HEK293 (cell line): ENCODE measurements at regions not wholly inside any gene's neighbourhood (a gene's known extent, or its start where the extent isn't known, plus 50 kb on each side); places are given as distances from the start of the nearest gene placed in this dataset.

ENCODE experiments used
- CTCF ChIA-PET: fragments of 350-600 bp; formaldehyde crosslinking; extraction: SDS; loops from one replicate; lab custom pipeline; 2021; ENCODE audit warnings: antibody characterized with exemption; lab: Yijun Ruan, JAX
- POLR2A ChIA-PET: fragments of 300-600 bp; formaldehyde crosslinking; extraction: SDS; loops from one replicate; lab custom pipeline; 2020; ENCODE audit warnings: antibody characterized with exemption, inconsistent platforms; lab: Yijun Ruan, JAX
- H3K27ac ChIP-seq: fragments of 200-500 bp; sonication (Bioruptor generic); 2 replicates; pipeline ENCODE4 v1.5.1; 2014; ENCODE audit warnings: low read depth, low read length, control low read depth, inconsistent platforms; ENCODE audit errors: extremely low read depth
- H3K36me3 ChIP-seq, 2 experiments: fragments of 200-500 bp in 1 of 2; sonication (Bioruptor generic) in 1 of 2; 1 replicate in 1 of 2; 2 replicates in 1 of 2; pipeline ENCODE4 v1.5.1; 2014 to 2017; ENCODE audit warnings: inconsistent platforms in 2 of 2, low read length in 2 of 2; ENCODE audit not compliant: control insufficient read depth in 2 of 2, insufficient read depth in 1 of 2
- H3K4me1 ChIP-seq: fragments of 200-500 bp; sonication (Bioruptor generic); 2 replicates; pipeline ENCODE4 v1.5.1; 2014; ENCODE audit warnings: mild to moderate bottlenecking, low read length, inconsistent platforms; ENCODE audit not compliant: control insufficient read depth, insufficient read depth
- H3K4me3 ChIP-seq: 2 replicates; pipeline ENCODE4 v1.5.1; 2011; ENCODE audit warnings: low read depth, mild to moderate bottlenecking, control low read depth, low read length, moderate library complexity
- H3K9me3 ChIP-seq: fragments of 200-500 bp; sonication (Bioruptor generic); 2 replicates; pipeline ENCODE4 v1.5.1; 2014; ENCODE audit warnings: low read depth, low read length, inconsistent platforms; ENCODE audit not compliant: control insufficient read depth, insufficient read depth
- GFI1B ChIP-seq: fragments of 450-650 bp; formaldehyde crosslinking; IDR thresholded peaks from 2 replicates; pipeline ENCODE4 v1.5.1; 2016; ENCODE audit warnings: missing biosample characterization, missing genetic modification characterization
- GLIS2 ChIP-seq: fragments of 450-650 bp; formaldehyde crosslinking; IDR thresholded peaks from 2 replicates; pipeline ENCODE4 v1.5.1; 2016; ENCODE audit warnings: missing biosample characterization, missing genetic modification characterization
- KLF7 ChIP-seq: fragments of 450-650 bp; formaldehyde crosslinking; IDR thresholded peaks from 2 replicates; pipeline ENCODE4 v1.5.1; 2016; ENCODE audit warnings: missing biosample characterization, missing genetic modification characterization, borderline replicate concordance
- KLF8 ChIP-seq: fragments of 450-650 bp; formaldehyde crosslinking; IDR thresholded peaks from 2 replicates; pipeline ENCODE4 v1.5.1; 2016; ENCODE audit warnings: missing biosample characterization, missing genetic modification characterization
- SCRT2 ChIP-seq: fragments of 450-650 bp; formaldehyde crosslinking; IDR thresholded peaks from 2 replicates; pipeline ENCODE4 v1.5.1; 2016; ENCODE audit warnings: missing biosample characterization, missing genetic modification characterization
- SP3 ChIP-seq: fragments of 450-650 bp; formaldehyde crosslinking; IDR thresholded peaks from 2 replicates; pipeline ENCODE4 v1.5.1; 2016; ENCODE audit warnings: missing biosample characterization, missing genetic modification characterization
- ZBTB1 ChIP-seq: fragments of 450-650 bp; formaldehyde crosslinking; IDR thresholded peaks from 2 replicates; pipeline ENCODE4 v1.5.1; 2016; ENCODE audit warnings: missing biosample characterization, missing genetic modification characterization
- ZEB2 ChIP-seq: fragments of 450-650 bp; formaldehyde crosslinking; IDR thresholded peaks from 2 replicates; pipeline ENCODE4 v1.5.1; 2016; ENCODE audit warnings: missing biosample characterization, missing genetic modification characterization
- ZFHX2 ChIP-seq: fragments of 450-650 bp; formaldehyde crosslinking; conservative IDR thresholded peaks from 2 replicates; pipeline ENCODE4 v1.5.1; 2016; ENCODE audit warnings: missing biosample characterization, missing genetic modification characterization
- ZFP41 ChIP-seq: fragments of 450-650 bp; formaldehyde crosslinking; IDR thresholded peaks from 2 replicates; pipeline ENCODE4 v1.5.1; 2016; ENCODE audit warnings: missing biosample characterization, missing genetic modification characterization, borderline replicate concordance
- ZNF169 ChIP-seq: fragments of 450-650 bp; formaldehyde crosslinking; IDR thresholded peaks from 2 replicates; pipeline ENCODE4 v1.5.1; 2016; ENCODE audit warnings: missing biosample characterization, missing genetic modification characterization
- ZNF211 ChIP-seq: fragments of 450-650 bp; formaldehyde crosslinking; IDR thresholded peaks from 2 replicates; pipeline ENCODE4 v1.5.1; 2016; ENCODE audit warnings: low read depth, missing biosample characterization, missing genetic modification characterization
- ZNF214 ChIP-seq: fragments of 450-650 bp; formaldehyde crosslinking; IDR thresholded peaks from 2 replicates; pipeline ENCODE4 v1.5.1; 2017; ENCODE audit warnings: missing biosample characterization, mild to moderate bottlenecking, missing genetic modification characterization, borderline replicate concordance
- ZNF223 ChIP-seq: fragments of 450-650 bp; formaldehyde crosslinking; IDR thresholded peaks from 2 replicates; pipeline ENCODE4 v1.5.1; 2016; ENCODE audit warnings: missing biosample characterization, missing genetic modification characterization
- ZNF335 ChIP-seq: fragments of 450-650 bp; formaldehyde crosslinking; conservative IDR thresholded peaks from 2 replicates; pipeline ENCODE4 v1.5.1; 2016; ENCODE audit warnings: missing biosample characterization, missing genetic modification characterization
- ZNF510 ChIP-seq: fragments of 450-650 bp; formaldehyde crosslinking; IDR thresholded peaks from 2 replicates; pipeline ENCODE4 v1.5.1; 2018; ENCODE audit warnings: mild to moderate bottlenecking, missing genetic modification characterization, missing biosample characterization; ENCODE audit not compliant: insufficient replicate concordance
- ZNF521 ChIP-seq: fragments of 450-650 bp; formaldehyde crosslinking; IDR thresholded peaks from 2 replicates; pipeline ENCODE4 v1.5.1; 2017; ENCODE audit warnings: missing biosample characterization, mild to moderate bottlenecking, missing genetic modification characterization
- ZNF555 ChIP-seq: fragments of 450-650 bp; formaldehyde crosslinking; conservative IDR thresholded peaks from 2 replicates; pipeline ENCODE4 v1.5.1; 2017; ENCODE audit warnings: missing biosample characterization, mild to moderate bottlenecking, missing genetic modification characterization, inconsistent platforms
- ZNF571 ChIP-seq: fragments of 450-650 bp; formaldehyde crosslinking; IDR thresholded peaks from 2 replicates; pipeline ENCODE4 v1.5.0; 2017; ENCODE audit warnings: missing biosample characterization, missing genetic modification characterization
- ZNF585B ChIP-seq: fragments of 450-650 bp; formaldehyde crosslinking; IDR thresholded peaks from 2 replicates; pipeline ENCODE4 v1.5.1; 2016; ENCODE audit warnings: missing biosample characterization, missing genetic modification characterization
- ZNF610 ChIP-seq: fragments of 450-650 bp; formaldehyde crosslinking; IDR thresholded peaks from 2 replicates; pipeline ENCODE4 v1.5.1; 2016; ENCODE audit warnings: missing biosample characterization, missing genetic modification characterization, borderline replicate concordance
- ZSCAN16 ChIP-seq: fragments of 450-650 bp; formaldehyde crosslinking; IDR thresholded peaks from 2 replicates; pipeline ENCODE4 v1.5.1; 2016; ENCODE audit warnings: missing biosample characterization, missing genetic modification characterization
- ZXDB ChIP-seq: fragments of 450-650 bp; formaldehyde crosslinking; IDR thresholded peaks from 2 replicates; pipeline ENCODE4 v1.5.1; 2016; ENCODE audit warnings: missing biosample characterization, missing genetic modification characterization

DNA sequence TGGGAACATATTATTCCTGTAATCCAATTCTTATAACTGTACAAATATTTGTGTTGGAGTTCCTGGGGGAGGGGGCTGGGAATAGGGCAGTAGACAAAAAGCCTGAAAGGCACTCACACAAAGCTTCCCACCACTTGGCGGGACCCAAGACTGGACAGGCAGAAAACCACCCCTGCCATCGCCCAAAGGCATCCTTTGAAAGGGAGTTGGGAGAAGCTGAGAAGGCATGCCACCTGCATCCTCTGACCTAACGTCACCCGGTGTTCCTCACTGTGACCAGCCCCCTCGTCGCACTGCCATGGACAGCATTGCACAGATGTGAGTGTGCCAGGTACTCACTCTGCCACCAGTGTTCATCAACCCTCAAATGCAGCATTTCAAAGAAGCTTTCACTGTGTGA lies 80.6 kb upstream of the SMIM23 start:
- Histone ChIP-seq H3K4me1 (no peaks in the 10 kb centered on the region), H3K9me3 (no peaks in the 10 kb centered on the region), H3K4me3 (no peak overlapping the region), H3K36me3 (no peaks in the 10 kb centered on the region), H3K27ac (no peak overlapping the region)
- CTCF ChIA-PET: interaction anchor here (0.7 kb wide), 1 partner anchor 38 kb away, joined by 4 read pairs; no protein-coding TSS in a partner anchor
- POLR2A ChIA-PET: interaction anchor here (0.6 kb wide), 1 partner anchor 338 kb away, joined by 3 read pairs; no protein-coding TSS in a partner anchor
- TF ChIP-seq ZNF521 (tag by site-specific recombination) (no peak), KLF8 (no peak), ZNF555 (tag by site-specific recombination) (no peak), ZSCAN16 (tag by site-specific recombination) (no peak), ZFHX2 (tag by site-specific recombination) (no peak), ZFP41 (tag by site-specific recombination) (no peak), GLIS2 (tag by site-specific recombination) (no peak), ZNF335 (no peak), ZEB2 (tag by site-specific recombination) (no peak), ZNF214 (no peak), SP3 (tag by site-specific recombination) (no peak), ZNF510 (no peak), ZNF169 (no peak), ZBTB1 (tag by site-specific recombination) (no peak)

DNA sequence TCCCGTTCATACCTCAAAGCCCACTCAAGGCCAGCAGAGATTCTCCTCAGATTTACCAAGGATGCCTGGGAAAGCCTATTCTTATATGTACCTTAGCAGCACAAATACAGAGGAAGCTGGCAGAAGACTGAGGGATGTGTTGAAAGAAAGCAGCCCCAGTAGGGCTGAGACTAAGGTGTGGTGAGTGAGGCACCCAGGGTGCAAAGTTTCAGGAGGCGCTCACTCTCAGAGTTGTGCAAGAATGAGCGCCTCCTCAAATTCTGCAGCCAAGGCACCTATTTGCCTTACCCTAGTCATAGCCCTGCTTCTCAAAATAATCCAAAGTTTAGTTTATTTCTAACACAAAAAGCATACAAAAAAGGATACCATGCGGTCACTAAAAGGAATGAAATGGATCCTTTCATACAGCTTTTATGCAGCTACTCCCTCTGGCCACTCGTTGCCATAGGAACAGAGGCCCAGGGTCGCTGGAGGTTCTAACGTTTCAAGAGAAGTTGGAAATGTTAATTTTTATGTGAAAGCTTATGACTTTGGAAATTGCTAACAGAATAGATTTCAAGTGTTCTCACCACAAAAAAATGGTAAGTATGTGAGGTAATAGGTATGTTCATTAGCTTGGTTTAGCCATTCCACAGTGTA lies 79.7 kb upstream of the SMIM23 start:
- CTCF ChIA-PET: interaction anchor here (0.8 kb wide), 1 partner anchor 287 kb away, joined by 3 read pairs; the partner anchor contains the start of gene FGF18
- H3K27ac ChIP-seq: no peak overlapping the region
- POLR2A ChIA-PET: no interaction called here
- TF ChIP-seq ZNF585B (no peak), KLF7 (tag by site-specific recombination) (no peak), GFI1B (tag by site-specific recombination) (no peak), ZNF223 (tag by site-specific recombination) (no peak), ZXDB (no peak), ZNF610 (tag by site-specific recombination) (no peak), ZNF211 (tag by site-specific recombination) (no peak)
- no peaks in the 10 kb centered on the region for H3K36me3 ChIP-seq
- H3K4me3 ChIP-seq: no peak overlapping the region
- no peaks in the 10 kb centered on the region for H3K4me1 ChIP-seq
- no peaks in the 10 kb centered on the region for H3K9me3 ChIP-seq

DNA sequence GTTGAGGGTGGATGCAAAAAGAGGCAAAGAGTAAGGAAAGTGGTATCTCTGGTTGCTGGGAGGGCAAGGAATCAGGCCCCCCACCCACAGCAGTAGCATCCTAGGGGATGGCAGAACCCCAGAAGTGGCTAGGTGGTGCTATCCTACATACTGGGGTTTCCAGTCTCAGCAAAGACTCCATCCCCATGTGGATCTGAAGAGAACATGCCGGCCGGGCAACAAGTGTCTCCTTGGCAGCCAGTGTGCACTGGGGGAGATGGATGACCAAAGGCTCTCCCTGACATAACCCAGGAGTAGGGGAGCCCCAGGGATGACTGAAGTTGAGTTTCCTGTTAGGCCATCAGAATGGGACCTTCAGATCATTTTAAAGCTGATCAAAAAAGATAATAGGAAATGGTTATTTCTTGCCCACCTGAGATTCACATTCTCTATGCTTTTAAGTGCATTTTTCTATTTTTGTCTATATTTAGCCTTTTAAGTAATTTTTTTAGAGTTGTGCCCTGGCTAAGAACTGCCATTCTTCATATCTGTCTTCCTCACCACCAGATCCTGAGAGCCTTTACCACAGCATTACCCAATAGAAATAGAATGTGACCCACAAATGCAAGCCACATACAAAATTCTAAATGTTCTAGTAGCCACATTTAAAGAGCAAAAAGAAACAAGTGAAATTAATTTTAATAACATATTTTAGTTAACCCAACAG lies 78.7 kb upstream of the SMIM23 start:
- CTCF ChIA-PET: no interaction called here
- no peaks in the 10 kb centered on the region for H3K4me1 ChIP-seq

More for the DNA sequence above, 78.7 kb upstream of the SMIM23 start:
- POLR2A ChIA-PET: no interaction called here
- no peaks in the 10 kb centered on the region for H3K36me3 ChIP-seq
- no peak overlapping the region for H3K4me3 ChIP-seq
- TF ChIP-seq SCRT2 (tag by site-specific recombination) (peak; percentile 58), ZNF571 (tag by site-specific recombination) (no peak)
- H3K27ac ChIP-seq: no peak overlapping the region
- H3K9me3 ChIP-seq: no peaks in the 10 kb centered on the region
